H54 (cell line): ENCODE measurements at regions not wholly inside any gene's neighbourhood (a gene's known extent, or its start where the extent isn't known, plus 50 kb on each side); places are given as distances from the start of the nearest gene placed in this dataset.
A peak's percentile ranks its signal among the peaks of the same experiment; 100 is the strongest.

ENCODE experiments used
- DNase-seq: peaks from one replicate; pipeline ENCODE4 v3.0.0; 2011; ENCODE audit warnings: low spot score, mixed read lengths; ENCODE audit not compliant: insufficient read length
- FAIRE-seq: peaks from 3 replicates; lab custom pipeline; 2011; peaks lifted over from hg19 to GRCh38; lab: Jason Lieb, UNC
- POLR2A ChIP-seq: IDR thresholded peaks from 2 replicates; pipeline ENCODE4 v1.6.1; 2011; ENCODE audit warnings: low read depth, mild to moderate bottlenecking, low read length

DNA sequence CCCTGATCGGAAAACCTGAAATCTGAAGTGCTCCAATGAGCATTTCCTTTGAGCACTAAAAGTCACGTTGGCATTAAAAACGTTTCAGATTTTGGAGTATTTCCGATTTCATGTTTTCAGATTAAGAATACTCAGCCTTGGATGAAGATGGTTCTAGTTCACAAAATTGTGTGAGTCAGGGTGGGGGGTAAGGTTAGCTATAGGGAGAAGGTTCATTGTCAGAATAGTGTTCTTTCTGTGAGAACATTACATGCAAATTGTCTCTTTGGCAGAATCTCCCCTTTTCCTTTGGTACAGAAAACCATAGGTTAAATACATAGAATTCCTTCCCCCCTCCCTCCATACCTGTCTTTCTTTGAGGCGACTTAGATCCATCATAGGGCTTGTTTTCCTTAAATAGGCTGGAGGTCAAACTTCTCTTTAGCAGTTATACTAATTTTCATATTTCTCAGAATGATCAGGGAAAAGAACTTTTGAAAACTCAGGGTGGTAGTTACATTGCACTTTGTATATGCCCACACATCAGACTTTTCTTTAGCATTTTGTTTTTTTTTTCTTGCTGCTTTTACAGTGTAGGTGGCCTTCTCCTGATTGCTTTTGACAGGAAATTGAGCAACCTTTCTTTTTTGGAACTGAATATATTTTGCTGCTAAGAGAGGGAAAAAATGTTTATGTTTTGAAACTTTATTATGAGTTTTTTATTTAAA lies 503.5 kb downstream of the PCNX1 start:
- no peak for DNase-seq
- TF ChIP-seq POLR2A = no peak
- FAIRE-seq = no peak

DNA sequence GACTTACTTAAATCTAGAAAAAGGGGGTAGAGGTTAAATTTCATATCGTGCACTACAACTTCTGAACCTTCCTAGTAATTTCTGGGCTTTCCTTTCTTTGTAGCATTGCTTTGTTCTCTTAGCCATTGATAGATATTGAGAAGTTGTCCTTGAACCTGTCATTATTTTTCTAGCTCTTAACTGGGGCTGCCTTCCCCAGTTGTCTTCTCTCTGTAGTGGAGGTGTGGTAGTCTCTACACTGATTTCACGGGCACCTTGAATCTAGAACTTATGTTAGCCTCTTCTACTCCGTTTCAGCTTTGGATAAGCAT lies 504.0 kb downstream of the PCNX1 start:
- no peak for FAIRE-seq
- no peak for DNase-seq
- no peak for TF ChIP-seq POLR2A

DNA sequence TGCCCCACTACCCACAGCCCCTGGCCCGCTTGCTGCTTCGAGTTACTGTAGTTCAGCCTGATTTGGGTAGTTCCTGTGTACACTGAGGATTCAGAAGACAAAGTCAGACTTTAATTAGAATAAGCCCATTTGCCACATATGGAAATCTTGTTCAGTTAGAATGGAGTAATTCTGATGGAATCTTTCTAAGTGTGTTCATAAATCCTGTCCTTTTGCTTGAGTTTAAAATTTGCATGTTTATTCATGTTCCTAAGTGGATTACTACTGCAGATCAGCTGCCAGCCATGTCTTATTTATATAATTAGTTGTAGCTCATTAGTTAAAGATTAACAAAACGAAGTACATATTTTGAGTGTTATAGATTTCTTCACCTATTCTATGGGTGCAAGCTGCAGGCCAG lies 504.5 kb downstream of the PCNX1 start:
- FAIRE-seq (no peak), DNase-seq (no peak)
- no peak for TF ChIP-seq POLR2A

DNA sequence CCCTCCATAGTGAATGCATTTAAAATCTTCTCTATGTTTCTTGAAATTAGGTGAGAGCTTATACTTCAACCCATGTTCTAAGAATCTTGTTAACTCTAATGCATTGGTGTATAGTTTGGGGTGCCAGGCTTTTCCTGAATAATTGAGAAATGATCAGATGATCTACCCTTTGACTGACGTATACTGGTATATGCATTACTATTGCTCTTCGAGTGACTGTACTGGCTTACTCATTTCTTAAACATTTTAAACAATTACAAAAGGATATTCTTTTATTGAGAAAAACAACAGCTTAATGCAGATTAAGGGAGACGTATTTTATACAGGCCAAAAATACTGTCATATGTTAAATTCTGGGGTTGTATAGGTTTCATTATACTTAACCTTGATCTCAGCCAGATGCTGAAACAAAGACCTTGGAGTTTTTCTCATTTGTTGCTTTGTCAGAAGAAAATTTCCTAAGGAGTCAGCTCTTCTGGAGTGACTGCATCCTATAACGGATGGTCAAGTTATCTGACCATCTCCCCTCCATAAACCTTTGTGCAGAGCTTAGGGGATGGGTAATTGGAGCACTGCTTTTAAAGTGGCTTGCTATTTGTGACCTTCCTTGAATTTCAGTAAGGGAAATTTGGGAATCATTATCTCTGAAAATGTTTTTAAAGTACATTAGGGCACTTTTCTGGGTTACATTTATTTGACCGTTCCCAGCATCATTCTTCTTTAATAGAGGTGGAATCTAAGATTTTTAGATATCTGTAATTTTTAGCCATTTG lies 507.6 kb downstream of the PCNX1 start:
- no peak for TF ChIP-seq POLR2A
- FAIRE-seq = no peak
- no peak for DNase-seq

DNA sequence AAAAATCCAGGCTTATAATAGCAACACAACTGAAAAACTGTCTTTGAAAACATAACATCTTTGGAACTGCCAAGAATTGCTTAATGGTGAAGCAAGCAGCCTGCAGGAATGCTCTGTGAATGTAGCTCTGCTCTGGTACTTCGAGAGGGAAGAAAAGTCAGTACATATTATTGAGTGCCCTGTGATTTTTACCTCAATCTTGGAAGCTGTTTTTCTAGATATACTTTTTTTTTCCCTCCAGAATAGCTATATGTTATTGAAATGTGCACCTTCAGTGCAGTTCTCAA lies 508.1 kb downstream of the PCNX1 start:
- TF ChIP-seq POLR2A = no peak
- no peak for FAIRE-seq
- no peak for DNase-seq

DNA sequence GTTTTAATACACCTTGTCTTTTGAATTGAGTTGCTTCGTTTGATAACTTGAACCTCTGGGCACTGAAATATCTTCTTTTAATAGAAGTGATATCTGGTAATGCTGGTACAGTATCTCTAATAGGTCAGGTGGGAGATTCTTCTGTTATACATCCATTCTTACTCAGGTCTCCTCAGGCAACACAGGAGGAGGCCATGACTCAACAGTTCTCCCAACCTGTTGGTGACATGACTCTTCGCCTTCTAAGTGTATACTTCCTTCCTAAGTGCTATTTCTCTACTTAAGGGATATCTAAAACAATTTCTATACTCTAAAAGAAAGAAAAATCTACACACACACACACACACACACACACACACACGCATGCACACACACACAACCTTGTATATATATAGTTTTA lies 509.1 kb downstream of the PCNX1 start:
- no peak for TF ChIP-seq POLR2A
- peak; percentile 43 for FAIRE-seq

DNA sequence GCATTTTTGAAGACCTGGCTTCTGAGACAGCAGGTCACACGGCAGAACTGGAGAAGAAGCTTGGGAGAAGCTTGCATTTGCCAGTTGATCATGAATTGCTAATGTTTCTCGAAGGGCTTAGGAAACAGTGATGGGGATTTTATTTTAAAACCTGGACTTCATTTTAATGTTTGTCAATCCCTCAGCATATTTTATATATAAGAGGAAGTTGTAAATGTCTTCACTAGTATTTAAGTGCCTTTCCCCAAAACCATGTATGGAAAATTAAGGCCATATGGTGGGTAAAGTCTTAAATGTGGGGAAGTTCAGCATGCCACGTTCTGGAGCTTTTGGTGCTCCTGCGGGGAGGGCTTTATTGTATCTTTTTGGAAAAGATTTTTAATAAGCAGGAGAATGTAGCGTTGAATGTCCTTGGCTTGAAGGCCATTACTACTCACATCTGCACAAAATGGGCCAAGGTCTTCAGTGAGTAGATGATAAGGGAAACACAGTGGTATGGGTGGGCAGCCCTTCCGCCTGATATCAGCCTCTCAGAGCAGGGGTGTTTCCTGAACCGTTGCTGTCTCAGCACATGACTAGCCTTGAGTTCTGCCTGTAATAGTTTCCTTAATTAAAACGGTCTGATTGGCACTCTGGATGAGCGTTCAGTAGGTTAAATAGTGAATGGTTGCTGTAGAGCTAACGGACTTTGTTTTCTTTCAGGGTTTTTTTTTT lies 511.4 kb downstream of the PCNX1 start:
- no peak for DNase-seq
- FAIRE-seq = no peak
- no peak for TF ChIP-seq POLR2A

More for the DNA sequence above, 509.1 kb downstream of the PCNX1 start:
- no peak for DNase-seq

DNA sequence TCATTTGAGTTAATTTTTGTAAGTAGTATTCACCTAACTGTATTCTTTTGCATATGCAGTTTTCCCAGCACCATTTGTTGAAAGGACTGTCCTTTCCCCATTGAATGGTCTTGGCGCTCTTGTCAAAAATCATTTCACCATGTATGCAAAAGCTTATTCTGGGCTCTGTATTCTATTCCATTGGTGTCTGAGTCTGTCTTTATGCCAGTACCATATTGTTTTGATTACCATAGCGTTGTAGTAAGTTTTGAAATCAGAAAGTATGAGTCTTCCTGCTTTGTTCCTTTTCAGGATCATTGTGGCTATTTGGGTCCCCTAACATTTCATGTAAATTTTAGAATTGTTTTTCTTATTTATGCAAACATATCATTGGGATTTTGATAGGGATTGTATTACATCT lies 508.7 kb upstream of the RGS6 start:
- no peak for FAIRE-seq

DNA sequence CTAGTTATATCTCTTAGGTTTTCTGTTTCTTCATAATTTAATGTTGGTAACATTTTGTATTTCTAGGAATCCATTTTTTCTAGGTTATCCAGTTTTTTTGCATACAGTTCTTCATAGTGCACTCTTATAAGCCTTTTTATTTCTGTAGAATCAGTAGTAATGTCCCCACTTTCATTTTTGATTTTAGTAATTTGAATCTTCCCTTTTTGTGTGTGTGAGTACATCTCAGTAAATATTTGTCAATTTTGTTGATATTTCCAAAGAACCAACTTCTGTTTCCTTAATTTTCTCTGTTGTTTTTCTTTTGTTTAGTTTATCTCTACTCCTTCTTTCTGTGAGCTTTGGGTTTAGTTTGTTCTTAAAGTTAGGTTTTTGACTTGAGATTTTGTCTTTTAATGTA lies 507.3 kb upstream of the RGS6 start:
- DNase-seq (no peak), FAIRE-seq (no peak)
- TF ChIP-seq POLR2A = no peak

More for the DNA sequence above, 508.7 kb upstream of the RGS6 start:
- no peak for TF ChIP-seq POLR2A
- DNase-seq = no peak

DNA sequence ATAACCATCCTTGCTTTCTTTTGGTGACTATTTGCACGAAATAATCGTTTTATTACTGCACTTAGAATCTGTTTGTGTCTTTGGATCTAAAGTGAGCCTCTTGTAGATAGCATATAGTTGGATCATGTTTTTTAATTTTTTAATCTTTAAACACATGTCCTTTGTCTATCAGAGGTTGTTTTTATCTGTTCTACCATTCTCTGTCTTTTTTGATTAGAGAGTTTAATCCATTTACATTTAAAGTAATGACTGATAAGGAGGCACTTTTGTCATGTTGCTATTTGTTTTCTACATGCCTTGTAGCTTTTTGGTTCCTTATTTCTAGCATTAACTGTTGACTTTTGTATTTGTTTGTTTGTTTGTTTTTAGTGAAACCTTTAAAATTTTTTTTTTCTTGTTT lies 506.2 kb upstream of the RGS6 start:
- no peak for TF ChIP-seq POLR2A
- DNase-seq (no peak), FAIRE-seq (no peak)

DNA sequence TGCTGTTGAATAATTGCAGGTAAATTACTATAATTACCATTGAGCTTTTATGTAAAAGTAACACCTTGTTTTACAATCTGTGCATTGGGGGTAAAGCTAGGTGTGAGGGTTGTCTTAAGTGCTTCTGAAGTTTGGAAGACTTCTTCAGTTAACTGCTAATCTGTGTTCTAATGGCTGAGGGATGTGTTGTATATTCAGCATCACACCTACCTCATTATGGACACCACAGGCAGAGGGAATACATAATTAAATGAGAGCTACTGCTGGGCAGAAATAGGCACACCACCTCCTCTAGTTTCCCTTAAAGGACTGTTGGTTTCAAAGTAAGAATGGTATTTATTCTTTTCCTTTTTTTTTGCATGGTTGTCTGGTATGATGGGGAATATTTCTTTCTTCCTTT lies 502.3 kb upstream of the RGS6 start:
- FAIRE-seq (no peak), DNase-seq (no peak)
- TF ChIP-seq POLR2A = no peak

DNA sequence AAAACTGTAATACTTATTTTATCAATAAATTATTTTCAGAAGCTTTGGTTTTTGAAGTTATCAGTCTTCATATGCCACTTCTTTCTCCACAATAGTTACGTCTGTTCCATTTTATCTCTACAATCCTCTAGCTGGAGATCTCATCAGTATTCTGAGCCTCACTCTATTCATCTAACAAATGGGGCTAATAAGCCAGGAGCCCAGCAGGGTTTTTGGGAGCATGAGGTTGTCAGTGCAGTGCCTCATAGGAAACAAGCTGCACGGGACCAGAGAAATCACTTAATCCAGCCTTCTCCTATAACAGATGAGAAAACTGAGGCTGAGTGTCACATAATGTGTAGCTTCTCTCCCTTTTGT lies 501.9 kb upstream of the RGS6 start:
- FAIRE-seq (no peak), DNase-seq (no peak)
- no peak for TF ChIP-seq POLR2A

DNA sequence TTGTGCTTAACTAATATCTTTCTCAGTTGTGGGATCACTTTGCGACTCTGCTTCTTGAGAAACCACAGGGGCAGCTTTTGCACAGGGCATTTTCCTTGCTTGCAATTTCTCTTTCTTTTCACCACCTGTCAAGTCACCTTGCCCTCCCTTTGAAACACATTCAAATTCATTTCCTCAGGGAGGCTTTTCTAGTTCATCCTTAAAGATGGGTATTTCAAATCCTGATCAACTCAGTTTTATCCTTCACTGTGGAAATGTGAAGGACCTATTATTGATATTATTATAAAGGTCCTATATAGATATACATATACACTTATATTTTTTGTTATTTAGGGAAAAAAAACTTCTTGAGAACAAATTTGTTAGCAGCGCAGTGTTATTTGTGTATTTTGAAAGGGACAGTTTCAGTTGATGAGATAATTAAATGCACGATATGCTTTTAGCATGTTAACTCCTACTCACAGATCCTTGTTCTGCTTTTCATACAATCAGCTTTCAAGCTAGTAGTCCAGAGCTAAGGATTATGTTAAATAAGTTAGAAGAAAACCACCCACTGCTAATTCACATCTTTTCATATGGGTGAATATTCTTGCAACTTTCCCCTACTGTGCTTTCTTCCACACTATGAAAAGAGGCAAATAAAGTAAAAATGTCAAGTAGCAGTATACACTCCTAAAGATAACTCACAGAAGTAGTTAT lies 501.4 kb upstream of the RGS6 start:
- no peak for TF ChIP-seq POLR2A
- no peak for FAIRE-seq
- DNase-seq = no peak
